Fibroblast of skin of scalp (primary cell): ENCODE measurements at regions not wholly inside any gene's neighbourhood (a gene's known extent, or its start where the extent isn't known, plus 50 kb on each side); places are given as distances from the start of the nearest gene placed in this dataset.
"Not testable (repeated sequence)": the region's sequence is repeated elsewhere in the genome, so short reads cannot be mapped to it uniquely, and the experiment has no call there.

ENCODE experiments used
- DNase-seq: peaks from one replicate; pipeline ENCODE4 v3.0.0-alpha.2; 2013

DNA sequence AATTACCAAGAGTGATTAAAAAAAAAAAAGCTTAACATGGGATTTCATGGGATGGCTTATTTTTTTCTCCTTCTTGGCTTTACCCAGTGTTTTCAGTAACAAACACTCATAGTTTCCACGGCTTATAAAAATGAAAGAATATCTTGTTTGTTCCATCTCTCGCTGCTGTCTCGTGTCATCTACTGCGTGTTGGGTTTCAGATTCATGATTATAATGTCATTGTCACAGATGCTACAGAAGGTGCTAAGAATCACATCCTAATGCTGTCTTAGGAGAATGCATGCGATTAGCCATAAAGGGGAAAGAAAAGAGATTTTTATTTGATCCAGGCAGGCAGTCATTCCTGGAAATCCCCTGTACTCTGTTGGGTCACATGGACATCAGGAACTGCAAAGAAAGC is 1267.6 kb upstream of the TMEM132C start:
- no peak for DNase-seq

DNA sequence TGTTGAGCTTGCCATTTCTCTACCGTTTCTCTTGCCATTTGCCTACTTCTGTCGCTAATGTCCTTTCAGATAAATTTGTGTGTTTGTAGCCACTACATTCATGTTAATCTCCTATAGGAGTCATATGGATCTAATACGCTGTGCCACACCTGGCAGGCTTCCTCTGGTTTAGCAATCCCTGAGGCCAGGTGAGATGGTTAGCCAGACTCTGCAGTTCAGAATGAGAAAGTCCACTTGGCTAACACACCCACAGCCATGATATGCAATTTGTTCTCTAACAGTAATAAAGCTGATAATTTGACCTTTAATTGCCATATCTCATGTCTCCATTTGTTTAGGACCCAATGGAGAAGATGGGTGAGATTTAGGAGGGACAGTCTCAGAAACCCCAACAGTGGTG is 1261.6 kb upstream of the TMEM132C start:
- DNase-seq = no peak

DNA sequence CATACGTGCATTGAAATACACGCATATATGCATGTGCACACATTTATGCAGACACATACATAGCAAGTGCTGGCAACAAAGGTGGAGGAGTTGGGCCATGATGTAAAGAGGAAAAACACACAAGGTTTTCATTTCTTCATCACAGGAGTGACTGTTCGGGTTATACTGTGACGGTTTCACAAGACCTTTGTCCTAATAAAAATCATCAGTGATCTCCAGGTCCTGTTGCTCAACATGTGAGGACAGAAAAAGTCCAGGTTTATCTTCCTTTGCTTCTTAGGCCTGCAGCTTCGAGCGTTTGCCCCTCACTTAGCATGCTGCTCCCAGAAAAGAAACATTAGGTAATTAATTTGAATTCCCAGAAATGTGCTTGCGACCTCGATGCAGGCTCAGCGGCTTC is 1260.0 kb upstream of the TMEM132C start:
- no peak for DNase-seq

DNA sequence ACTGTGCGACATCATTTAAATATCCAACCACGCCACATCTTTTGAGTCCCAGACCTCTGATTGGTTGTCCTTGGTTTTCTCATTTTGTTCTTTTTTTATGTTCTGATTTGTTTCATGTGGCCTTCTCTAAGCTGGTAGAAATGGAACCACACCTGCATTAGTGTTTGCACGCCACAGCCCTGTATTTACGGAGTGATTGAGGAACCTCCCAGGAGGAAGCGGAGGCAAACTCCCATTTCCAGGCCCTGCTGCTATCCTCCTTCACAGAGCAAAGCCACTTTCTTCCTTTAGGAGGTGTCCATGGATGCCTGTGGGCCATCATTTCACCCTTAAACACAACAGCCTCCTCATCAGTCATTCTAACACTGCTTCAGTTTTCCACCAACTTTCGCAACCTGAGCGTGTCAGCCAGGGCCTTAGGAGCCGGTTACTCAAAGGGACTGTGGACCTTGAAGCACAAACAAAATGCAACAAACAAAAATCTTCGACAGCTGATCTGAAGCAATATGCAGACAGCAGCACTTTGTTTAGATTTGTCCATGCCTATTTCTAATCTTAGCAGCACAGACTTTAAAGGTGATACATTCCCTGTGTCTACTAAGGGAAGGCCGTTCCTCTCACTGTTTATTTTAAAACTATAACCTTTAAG is 1258.1 kb upstream of the TMEM132C start:
- no peak for DNase-seq

DNA sequence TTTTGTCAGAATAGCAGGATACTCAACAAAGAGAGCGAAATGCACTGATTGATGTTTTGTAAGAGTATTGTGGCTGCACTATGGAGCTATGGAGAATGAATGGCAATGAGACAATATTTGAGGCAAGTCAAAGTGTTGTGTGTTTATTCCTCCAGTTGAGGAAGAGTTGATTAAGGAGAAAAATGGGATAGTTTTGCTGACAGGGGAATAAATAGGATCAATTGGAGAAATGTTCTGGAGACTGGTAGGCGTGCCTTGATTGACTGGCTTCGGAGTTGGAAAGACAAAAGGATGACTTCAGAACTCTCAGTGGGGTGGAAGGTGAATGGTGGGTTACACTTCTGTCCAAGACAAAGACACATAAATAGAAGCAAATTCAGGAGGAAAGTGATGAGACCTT is 1254.9 kb upstream of the TMEM132C start:
- no peak for DNase-seq

DNA sequence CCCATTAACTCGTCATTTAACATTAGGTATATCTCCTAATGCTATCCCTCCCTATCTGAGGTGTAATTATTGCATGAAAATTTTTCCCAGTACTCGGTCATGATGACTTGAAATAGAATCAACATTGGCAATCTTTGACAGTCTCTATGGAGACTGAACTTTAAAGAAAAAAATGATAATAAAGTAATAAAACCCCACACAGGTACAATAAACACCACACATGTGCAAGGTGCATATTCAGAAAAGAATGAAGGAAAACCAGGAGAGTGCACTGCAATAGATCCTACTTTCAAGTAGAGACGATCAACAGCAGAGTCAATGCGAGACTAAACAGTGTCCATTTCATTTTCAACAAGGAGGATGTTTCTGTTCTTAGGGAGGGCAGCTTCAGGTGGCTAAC is 1253.8 kb upstream of the TMEM132C start:
- no peak for DNase-seq

DNA sequence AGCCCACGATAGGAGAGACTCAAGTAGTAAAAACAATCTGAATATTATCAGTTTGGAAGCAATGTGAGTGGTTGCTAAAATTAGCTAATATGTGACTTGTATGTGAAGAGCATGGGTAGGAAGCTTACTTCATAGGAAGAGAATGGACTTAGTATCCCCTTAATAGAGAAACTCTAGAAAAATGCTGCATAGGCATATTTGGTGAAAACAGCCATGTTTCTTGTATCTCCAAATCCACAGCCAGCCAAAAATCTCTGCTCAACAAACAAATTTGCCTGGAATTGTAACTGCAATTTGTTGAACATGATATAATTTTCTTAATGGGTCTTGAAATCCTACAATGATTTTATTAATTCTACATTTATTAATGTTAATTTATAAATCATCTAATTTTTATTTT is 1252.9 kb upstream of the TMEM132C start:
- no peak for DNase-seq

DNA sequence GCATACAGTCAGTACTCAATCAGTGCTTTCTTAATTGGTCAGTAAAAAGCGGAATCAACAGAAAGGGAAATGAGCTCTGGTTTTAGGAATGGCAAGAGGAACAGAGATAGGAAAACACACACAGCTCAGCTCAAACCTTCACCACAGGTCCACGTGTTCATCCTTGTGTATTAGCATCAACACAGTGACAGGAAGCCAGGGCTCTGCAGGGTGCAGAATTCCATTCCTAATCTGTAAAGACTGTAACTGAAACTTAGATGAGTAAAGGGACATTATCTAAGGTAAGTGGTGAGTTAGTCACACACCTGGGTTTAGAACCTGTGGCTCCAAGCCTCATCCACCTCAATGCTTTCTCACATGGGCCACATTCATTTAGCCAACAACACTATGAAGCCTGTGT is 1242.2 kb upstream of the TMEM132C start:
- DNase-seq = no peak

DNA sequence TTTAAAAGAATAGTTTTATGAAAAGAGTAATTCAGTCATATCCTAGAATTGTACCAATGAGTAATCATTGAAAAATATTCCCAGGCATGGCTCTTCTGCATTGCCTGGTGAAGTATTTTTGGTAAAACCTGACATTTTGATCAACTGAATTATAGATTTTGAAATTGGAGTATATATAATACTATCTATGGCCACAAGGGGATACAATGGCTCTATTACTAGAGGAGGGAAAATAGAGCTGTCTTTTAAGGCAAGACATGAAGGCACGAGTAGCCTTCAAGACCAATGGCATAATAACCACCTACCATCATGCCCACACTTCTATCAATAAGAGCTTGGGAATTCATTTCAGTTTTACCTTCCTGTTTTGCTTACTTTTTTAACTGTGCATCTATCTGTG is 1241.4 kb upstream of the TMEM132C start:
- DNase-seq = no peak

DNA sequence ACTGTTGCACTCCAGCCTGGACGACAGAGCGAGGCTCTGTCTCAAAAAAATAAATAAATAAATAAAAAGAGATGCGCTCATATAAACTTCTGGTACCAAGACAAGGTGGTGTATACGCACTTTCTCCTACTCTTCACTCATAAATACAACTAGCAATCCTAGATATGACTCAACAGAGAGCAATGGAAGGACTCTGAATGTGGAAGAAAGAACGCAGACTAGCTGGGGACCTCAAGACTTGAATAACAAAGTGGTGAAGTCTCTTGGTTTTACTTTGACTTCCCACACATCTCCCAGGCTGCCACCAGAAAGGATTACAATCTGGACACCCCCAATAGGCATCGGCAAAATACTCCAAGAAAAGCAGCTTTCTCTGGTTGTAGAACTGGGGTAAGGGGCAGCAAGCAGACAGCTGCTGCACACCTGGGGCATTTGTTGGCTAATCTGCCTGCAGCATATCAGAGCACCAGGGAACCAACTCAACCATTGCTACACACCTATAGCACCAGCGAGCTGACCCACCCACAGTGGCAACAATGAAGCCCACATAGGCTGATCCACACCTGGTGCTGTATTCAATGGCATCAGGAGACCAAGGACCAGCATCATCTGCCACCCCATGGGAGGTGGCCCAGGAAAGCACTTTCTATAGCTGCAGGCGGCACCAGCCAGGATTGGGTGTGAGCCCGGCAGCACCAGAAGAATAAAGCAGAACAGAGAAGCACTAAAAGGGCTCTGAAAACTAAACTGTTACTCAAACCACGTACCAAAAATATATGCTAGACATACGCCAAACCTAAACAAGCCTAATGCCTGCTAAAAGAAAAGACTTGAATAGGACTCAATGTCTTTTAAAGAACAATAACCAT is 1231.7 kb upstream of the TMEM132C start:
- peak; percentile 1 for DNase-seq

DNA sequence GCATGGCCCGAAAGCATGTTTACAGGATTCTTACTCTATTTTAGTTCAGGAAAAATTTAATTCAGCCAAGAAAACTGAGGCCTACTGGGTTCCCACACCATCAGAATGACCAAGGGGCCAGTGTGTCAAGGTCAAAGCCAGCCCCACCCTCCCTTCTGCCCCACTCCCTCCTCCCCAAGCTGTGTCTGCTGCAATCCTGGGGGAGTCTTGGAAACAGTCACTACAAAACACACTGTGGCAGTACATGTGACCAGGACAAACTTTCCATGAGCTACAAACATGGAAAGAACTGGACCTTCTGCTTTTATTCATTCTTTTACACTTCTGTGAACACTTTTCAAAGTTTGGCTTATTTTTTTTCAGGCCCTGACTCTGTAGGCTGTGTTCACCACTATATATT is 1228.8 kb upstream of the TMEM132C start:
- no peak for DNase-seq

DNA sequence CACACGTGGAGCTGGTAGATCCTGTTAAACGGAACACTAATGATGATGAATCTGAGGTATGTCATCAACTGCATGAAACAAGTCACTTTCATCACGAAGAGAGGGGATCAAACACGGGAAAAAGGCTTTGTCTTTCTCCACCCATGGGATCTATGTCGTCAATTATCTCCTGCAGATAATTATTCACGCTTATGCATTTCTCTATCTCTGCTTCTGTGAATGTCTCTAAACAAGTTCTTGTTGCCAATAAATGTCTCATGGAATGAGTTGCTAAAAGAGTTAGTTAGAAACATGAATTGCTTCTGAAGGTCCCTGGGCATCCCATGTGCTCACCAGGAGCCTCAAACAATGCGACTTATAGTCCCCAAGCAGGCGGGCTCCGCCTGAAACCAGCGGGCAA is 1228.2 kb upstream of the TMEM132C start:
- no peak for DNase-seq

DNA sequence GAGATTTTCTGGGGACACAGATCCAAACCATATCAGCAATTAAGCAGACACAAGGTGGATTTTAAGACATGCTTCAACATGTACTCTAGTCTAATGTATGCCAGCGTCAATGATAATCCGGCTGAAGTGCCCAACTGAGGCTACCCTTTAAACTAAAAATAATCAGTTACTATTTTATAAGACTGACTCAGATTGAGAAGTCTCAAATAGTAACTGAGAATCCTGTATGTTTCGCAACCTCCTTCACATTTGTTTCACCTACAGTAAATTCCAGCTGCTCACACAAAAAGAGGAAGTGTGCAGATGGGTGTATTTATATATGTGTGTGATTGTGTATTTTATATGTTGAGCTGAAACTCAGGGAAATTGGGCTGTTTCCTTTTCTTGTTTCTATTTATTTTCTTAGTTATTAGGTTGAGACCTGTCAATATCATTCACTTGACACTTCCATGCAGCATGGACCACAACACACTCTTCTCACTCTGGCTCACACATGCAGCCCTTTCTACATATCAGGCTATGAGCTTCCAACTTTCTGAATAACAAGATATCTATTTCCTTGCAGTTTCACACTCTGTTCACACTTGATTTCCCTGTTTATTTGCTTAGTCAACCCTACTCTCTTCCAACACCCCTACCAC is 1224.9 kb upstream of the TMEM132C start:
- DNase-seq = no peak

DNA sequence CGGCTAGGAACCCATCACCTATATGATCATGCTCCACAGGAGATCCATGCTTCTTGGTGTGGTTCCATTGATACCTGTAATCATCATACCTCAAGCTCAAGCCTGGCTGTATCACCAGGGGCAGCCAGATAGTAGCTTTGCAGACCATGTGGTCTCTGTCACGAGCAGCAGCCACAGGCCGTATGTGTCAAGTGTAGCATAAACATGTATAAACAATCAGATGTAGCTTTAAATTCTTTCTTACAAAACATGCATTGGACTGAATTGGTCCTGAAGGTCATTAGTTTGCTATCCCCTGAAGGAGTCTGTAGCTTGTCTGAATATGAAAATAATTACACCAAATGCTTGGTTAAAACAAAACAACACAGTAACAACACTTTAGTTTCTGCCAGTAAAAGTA is 1223.2 kb upstream of the TMEM132C start:
- no peak for DNase-seq

DNA sequence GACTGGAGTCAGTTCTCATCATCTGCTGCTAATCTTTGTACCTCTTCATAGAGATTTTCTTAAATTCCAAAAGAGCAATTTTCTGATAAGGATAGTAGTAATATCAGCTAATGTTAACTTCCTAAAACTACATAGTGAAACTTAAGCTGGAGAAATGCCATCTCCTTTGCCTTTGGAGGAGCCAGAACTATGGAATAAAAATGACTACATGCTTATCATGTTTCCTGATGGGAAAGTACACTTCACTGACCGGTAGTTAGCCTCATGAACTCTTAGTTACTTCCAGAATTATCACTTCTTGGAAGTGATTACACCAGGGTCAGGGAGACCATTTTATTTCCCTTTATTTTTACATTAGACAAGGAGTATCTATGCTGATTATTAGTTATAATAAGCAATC is 1222.1 kb upstream of the TMEM132C start:
- no peak for DNase-seq

DNA sequence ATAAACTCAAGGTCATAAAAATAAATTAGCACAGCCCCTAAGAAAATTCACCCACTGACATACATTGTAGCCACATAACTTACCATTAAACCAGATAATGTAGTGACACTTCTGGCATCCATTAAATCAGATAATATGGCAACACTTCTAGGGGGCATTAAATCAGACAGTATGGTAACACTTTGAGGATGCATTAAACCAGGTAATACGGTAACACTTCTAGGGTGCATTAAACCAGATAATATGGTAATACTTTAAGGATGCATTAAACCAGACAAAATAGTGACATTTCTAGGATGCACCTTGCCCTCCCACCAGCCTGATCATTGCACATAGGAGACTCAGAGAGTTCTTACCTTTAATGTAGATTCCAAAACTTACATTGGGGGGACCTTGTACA is 1220.5 kb upstream of the TMEM132C start:
- no peak for DNase-seq

DNA sequence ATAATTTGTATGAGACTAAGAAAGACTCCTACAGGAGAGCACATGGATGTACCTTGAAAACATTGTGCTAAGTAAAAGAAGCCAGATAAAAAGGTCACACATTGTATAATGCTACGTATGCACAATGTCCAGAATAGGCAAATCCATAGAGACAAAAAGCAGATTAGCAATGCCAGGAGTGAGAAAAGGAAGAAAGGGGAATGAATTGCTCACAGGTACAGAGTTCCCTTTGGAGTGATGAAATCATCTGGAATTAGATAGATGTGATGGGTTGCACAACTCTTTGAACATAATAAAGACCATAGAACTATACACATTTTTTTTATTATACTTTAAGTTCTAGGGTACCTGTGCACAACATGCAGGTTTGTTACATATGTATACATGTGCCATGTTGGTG is 1218.9 kb upstream of the TMEM132C start:
- DNase-seq = no peak

DNA sequence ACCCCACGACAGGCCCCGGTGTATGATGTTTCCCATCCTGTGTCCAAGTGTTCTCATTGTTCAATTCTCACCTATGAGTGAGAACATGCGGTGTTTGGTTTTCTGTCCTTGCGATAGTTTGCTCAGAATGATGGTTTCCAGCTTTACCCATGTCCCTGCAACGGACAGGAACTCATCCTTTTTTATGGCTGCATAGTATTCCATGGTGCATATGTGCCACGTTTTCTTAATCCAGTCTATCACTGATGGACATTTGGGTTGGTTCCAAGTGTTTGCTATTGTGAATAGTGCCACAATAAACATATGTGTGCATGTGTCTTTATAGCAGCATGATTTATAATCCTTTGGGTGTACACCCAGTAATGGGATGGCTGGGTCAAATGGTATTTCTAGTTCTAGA is 1218.4 kb upstream of the TMEM132C start:
- not testable (repeated sequence) for DNase-seq

DNA sequence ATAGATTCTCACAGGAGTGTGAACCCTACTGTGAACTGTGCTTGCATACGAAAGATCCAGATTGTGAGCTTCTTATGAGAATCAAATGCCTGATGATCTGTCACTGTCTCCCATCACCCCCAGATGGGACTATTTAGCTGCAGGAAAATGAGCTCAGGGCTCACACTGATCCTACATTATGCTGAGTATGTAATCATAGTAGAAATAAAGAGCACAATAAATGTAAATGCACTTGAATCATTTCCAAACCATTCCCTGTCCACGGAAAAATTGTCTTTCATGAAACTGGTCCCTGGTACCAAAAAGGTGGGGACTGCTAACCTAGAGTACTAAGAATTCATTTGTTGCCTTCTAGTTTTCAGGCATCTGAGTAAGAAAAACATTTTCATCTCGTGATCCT is 1215.8 kb upstream of the TMEM132C start:
- no peak for DNase-seq

DNA sequence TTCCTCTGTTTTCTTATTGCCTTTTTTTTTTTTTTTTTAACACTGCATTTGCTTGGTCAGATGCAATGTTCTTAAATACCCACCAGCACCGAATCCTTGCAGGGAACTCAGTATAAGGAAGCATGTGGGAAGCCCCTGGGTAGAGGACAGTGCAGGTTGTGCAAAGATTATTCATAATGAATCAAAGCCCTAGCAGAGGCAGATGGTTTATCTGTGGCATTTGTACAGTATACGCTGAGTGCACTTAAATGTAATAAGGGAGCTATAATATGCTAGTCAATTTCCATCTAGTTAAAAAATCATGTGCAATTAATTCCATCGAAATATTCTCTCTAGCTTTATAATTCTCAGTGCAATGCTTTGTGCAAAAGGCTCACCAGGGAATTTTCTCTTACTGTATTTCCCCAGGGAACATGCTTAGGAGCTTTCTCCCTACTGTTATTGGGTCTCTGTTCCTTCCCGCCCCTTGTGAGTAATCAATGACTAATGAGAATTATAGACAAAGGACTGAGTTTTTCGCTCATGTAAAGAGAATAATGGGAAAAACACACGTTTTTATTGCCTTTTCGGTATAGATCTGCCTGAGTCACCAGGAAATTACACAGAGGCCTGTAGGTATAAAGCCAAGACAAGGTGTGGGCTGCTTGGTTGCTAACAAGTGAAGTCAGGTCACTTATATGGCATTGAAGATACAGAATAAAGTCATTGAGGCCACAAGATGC is 1214.3 kb upstream of the TMEM132C start:
- DNase-seq = peak; percentile 68

DNA sequence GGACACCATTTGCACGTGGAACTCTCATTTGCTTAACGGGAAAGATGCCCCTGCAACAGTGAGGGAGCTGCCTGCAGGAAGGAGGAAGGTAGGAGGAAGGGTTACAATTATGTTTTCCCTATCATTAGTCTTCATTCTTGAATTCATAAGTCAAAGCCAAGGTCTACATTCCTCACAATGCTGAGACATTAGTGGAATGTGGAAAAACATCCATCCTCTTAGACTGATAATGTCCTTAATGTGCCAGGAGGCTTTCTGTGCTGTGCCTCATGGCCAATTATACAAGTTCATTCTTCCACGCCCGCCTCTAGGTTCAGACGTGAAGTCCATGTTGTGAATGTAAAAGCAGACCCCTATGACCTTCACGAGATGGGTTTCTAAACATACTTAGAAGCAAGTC is 1212.4 kb upstream of the TMEM132C start:
- peak; percentile 65 for DNase-seq

DNA sequence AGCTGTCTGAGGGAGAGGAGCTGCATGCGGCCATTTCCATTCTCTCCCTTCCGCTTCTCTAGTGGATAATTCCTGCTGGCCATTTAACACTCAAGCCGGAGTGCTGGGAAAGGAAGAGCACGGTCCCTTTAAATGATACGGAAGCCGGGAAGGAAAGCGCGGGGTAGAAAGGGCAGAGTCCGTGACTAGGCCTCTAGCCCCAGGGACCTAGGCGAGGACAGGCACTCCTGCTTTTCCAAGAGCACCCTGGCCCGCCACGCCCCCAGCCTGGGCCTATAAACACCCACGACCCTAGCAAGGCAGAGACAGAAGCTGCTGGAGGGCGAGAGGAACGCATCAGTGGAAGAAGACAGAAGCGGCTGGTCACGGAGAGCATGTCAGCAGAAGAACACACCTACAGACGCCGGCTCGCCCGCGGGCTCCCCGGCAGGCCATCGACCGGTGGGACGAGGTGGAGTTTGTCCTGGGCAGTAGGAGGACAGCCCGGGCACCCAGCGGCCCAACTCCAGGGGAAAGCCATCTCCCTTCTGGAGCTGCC is 1206.6 kb upstream of the TMEM132C start:
- no peak for DNase-seq

DNA sequence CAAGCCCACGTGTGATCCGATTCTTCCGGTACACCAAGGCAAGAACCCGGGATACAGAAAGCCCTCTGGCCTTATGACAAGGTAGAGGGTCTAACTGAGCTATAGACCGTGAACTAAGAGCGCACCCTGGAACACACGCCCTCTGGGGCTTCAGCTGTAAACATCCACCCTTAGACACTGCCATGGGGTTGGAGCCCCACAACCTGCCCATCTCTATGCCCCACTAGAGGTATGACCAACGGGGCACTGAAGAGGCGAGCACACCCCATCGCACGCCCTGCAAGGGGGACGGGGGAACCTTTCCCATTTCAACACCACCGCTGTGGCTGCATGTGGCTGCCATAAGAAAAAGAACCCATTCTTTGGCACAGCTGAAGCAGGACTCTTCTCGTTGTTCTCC is 1206.0 kb upstream of the TMEM132C start:
- no peak for DNase-seq
